ENCODE measurements at regions not wholly inside any gene's neighbourhood (a gene's known extent, or its start where the extent isn't known, plus 50 kb on each side); places are given as distances from the start of the nearest gene placed in this dataset.

DNA sequence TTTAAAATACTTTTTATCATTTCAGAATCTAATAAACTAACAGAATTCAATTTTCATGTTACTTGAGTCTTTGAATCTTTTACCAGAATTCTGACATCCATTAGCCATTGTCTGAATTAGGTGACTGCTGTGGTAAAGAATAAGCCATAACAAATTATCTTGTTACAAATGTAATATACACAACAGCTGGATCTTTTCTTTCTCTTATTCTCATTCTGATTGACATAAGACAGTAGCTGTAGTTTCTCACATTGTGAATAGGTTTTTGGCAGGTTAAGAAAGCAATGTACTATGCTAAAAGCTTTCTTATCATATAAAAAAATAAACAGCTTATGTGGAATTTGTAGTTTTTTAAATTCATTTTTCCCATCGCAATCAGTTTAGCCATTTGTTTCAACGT is 734.0 kb upstream of the PCDH9 start:
- TF ChIP-seq, protein P1, sequence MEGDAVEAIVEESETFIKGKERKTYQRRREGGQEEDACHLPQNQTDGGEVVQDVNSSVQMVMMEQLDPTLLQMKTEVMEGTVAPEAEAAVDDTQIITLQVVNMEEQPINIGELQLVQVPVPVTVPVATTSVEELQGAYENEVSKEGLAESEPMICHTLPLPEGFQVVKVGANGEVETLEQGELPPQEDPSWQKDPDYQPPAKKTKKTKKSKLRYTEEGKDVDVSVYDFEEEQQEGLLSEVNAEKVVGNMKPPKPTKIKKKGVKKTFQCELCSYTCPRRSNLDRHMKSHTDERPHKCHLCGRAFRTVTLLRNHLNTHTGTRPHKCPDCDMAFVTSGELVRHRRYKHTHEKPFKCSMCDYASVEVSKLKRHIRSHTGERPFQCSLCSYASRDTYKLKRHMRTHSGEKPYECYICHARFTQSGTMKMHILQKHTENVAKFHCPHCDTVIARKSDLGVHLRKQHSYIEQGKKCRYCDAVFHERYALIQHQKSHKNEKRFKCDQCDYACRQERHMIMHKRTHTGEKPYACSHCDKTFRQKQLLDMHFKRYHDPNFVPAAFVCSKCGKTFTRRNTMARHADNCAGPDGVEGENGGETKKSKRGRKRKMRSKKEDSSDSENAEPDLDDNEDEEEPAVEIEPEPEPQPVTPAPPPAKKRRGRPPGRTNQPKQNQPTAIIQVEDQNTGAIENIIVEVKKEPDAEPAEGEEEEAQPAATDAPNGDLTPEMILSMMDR (conservative IDR thresholded peaks at IDR 0.05 in 1 of 2, IDR thresholded peaks at IDR 0.05 in 1 of 2; ENCODE audit: low read depth in 1 of 2, low read length in 2 of 2), result no peak
- TF ChIP-seq EZH2 (IDR thresholded peaks at IDR 0.05; ENCODE audit: low read length, missing control alignments), result no peak

Measured in fibroblast of lung (primary cell).